RWPE2 (cell line): ENCODE measurements at regions not wholly inside any gene's neighbourhood (a gene's known extent, or its start where the extent isn't known, plus 50 kb on each side); places are given as distances from the start of the nearest gene placed in this dataset.

ENCODE experiments used
- ATAC-seq: fragments of 200-7000 bp; cut with Tn5 transposase; 3 replicates; pipeline ENCODE4 v1.9.1; 2021; ENCODE audit warnings: low read depth
- DNase-seq: peaks from one replicate; pipeline ENCODE4 v3.0.0-alpha.2; 2020; ENCODE audit warnings: low spot score
- H3K27ac ChIP-seq: fragments of 450-650 bp; 2 replicates; pipeline ENCODE4 v1.5.1; 2017; ENCODE audit warnings: mild to moderate bottlenecking; ENCODE audit not compliant: poor library complexity, severe bottlenecking
- H3K27me3 ChIP-seq: fragments of 250-450 bp; sonication (Bioruptor Pico); 2 replicates; pipeline ENCODE4 v1.5.1; 2021; ENCODE audit warnings: mild to moderate bottlenecking, moderate library complexity; ENCODE audit not compliant: insufficient read depth, poor library complexity, severe bottlenecking
- H3K36me3 ChIP-seq: fragments of 250-450 bp; sonication (Bioruptor Pico); 2 replicates; pipeline ENCODE4 v1.5.1; 2020; ENCODE audit warnings: low read depth, mild to moderate bottlenecking, moderate library complexity
- H3K4me1 ChIP-seq: fragments of 250-450 bp; sonication (Bioruptor Pico); 2 replicates; pipeline ENCODE4 v1.5.1; 2021; ENCODE audit warnings: mild to moderate bottlenecking, moderate library complexity; ENCODE audit not compliant: insufficient read depth, poor library complexity, severe bottlenecking
- H3K4me3 ChIP-seq: fragments of 250-450 bp; sonication (Bioruptor Pico); 2 replicates; pipeline ENCODE4 v1.5.1; 2021; ENCODE audit warnings: mild to moderate bottlenecking, moderate library complexity; ENCODE audit not compliant: severe bottlenecking
- H3K9me3 ChIP-seq: fragments of 250-450 bp; sonication (Bioruptor Pico); 2 replicates; pipeline ENCODE4 v1.5.1; 2021; ENCODE audit warnings: mild to moderate bottlenecking, moderate library complexity; ENCODE audit not compliant: severe bottlenecking
- CTCF ChIP-seq: fragments of 450-650 bp; IDR thresholded peaks from one replicate; pipeline ENCODE4 v1.5.1; 2017; ENCODE audit warnings: mild to moderate bottlenecking, moderate library complexity; ENCODE audit not compliant: poor library complexity, severe bottlenecking

DNA sequence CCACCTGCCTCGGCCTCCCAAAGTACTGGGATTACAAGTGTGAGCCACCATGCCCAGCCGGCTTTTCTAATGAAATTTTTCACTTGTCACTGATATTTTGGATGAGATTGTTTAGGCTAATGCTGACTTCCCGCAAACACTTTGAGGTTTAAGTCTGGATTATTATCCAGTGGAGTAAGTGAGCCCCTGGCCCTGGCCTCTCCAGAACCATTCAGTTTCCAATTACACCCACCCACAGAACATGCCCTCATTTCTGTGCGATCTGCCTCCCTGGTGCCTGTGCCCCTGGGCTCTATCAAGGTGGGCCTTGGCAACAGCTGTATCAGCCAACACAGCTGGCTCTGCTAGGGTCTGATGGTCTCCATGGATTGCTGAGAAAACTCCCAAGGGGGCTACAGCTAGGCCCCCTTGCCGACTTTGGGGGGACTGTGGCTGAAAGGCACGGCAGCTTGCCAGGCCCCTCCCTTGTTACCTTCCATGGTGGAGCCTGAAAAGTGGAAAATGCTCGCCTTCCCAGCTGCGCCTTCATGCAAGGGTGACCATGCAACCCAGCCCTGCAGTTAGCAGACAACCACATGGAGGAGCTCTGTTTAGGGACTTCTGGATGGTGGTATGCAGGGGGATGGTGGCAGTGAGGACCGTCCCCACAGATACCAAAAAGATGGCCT lies 288.9 kb downstream of the FAM43A start:
- ATAC-seq: no peak
- Histone ChIP-seq H3K9me3 (no peaks in the 10 kb centered on the region), H3K27ac (no peak overlapping the region), H3K4me1 (no peaks in the 10 kb centered on the region), H3K36me3 (no peaks in the 10 kb centered on the region), H3K4me3 (no peak overlapping the region), H3K27me3 (no peaks in the 10 kb centered on the region)
- DNase-seq: no peak
- no peak for TF ChIP-seq CTCF

DNA sequence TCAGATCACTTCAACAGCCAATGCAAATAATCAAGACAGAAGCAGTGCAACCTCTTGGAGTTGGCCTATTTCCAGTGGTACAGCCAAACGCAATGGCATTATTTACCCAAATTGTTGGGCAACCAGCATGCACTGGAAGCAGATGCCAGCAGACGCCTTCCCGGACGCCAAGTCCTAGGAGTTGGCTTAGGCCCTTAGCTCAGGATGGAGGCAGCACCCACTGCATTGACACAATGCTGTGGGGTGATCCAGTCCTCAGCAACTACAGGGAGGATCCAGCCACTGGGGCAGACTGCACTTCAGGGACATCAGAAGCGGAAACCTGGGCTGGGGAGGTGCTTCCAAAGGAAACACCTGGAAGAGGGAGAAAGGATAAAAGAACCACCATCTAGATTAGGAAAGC lies 290.4 kb downstream of the FAM43A start:
- H3K4me3 ChIP-seq: no peak overlapping the region
- no peak for DNase-seq
- no peaks in the 10 kb centered on the region for H3K4me1 ChIP-seq
- H3K27ac ChIP-seq: no peak overlapping the region
- no peak for ATAC-seq
- H3K27me3 ChIP-seq: no peaks in the 10 kb centered on the region
- H3K9me3 ChIP-seq: no peaks in the 10 kb centered on the region
- no peaks in the 10 kb centered on the region for H3K36me3 ChIP-seq
- TF ChIP-seq CTCF: no peak

- Histone ChIP-seq H3K4me1 (no peaks in the 10 kb centered on the region), H3K36me3 (no peaks in the 10 kb centered on the region), H3K4me3 (no peak overlapping the region), H3K27me3 (no peaks in the 10 kb centered on the region), H3K27ac (no peak overlapping the region), H3K9me3 (no peaks in the 10 kb centered on the region)
- no peak for TF ChIP-seq CTCF
- no peak for DNase-seq
- ATAC-seq: no peak
These were observed 291.2 kb downstream of the FAM43A start for GRCh38 chr3:194976874-194977273.

- DNase-seq (no peak), ATAC-seq (no peak)
- Histone ChIP-seq H3K4me3 (no peak overlapping the region), H3K9me3 (no peaks in the 10 kb centered on the region), H3K27me3 (no peaks in the 10 kb centered on the region), H3K4me1 (no peaks in the 10 kb centered on the region), H3K27ac (no peak overlapping the region), H3K36me3 (no peaks in the 10 kb centered on the region)
- no peak for TF ChIP-seq CTCF
These were observed 291.7 kb downstream of the FAM43A start for GRCh38 chr3:194977356-194977755.

- TF ChIP-seq CTCF: no peak
- DNase-seq: no peak
- H3K27ac ChIP-seq: no peak overlapping the region
- no peak overlapping the region for H3K4me3 ChIP-seq
- no peaks in the 10 kb centered on the region for H3K27me3 ChIP-seq
- no peak for ATAC-seq
- no peaks in the 10 kb centered on the region for H3K9me3 ChIP-seq
- H3K36me3 ChIP-seq: no peaks in the 10 kb centered on the region
- no peaks in the 10 kb centered on the region for H3K4me1 ChIP-seq
These were observed 291.8 kb downstream of the XXYLT1 start for GRCh38 chr3:194979173-194979572.
